Stimulated activated CD8-positive, alpha-beta memory T cell treated with anti-CD3 and anti-CD28 coated beads, Interleukin-7, amount 100 ng/mL, for 1 hour (primary cell): ENCODE measurements at regions not wholly inside any gene's neighbourhood (a gene's known extent, or its start where the extent isn't known, plus 50 kb on each side); places are given as distances from the start of the nearest gene placed in this dataset.

Experiments used
- DNase-seq, 2 donors: peaks; one replicate each; pipeline ENCODE4 v3.0.0-alpha.2; 2020; ENCODE audit warnings: low read depth in 2 of 2

GRCh38 chr10:130867446-130868194 lies 443.9 kb downstream of the TCERG1L start:
- DNase-seq, result no peak

DNA sequence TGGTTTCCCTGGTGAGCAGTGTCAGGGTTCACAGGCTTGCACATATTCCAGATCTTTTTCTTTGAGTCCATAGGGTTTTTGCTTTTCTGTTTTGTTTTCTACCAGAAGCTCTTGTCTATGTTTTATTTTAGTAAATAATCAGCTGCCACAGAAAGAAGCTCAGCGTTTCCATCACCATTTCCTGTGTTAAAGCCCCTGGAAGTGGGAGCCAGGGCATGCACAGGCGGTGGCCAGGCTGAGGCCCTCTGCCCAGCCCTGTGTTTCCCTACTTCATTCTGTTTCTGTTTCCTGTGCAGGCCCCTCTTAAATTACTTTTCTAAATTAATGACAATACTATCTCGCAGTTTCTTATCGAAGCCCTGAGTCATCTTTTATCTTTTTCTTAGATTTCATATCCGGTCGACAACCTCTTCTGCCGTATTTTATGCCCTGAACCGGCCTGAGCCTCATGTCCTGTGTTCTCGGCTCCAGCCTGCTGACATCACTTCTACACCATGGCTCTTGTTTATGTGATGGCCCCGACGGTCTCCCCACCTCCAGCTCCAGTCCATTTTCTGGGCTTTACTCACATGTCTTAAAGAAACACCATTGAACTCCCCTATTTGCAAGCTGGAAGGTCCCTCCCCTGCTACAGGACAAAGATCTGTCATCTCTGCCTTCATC lies 442.2 kb downstream of the TCERG1L start:
- no peak for DNase-seq

DNA sequence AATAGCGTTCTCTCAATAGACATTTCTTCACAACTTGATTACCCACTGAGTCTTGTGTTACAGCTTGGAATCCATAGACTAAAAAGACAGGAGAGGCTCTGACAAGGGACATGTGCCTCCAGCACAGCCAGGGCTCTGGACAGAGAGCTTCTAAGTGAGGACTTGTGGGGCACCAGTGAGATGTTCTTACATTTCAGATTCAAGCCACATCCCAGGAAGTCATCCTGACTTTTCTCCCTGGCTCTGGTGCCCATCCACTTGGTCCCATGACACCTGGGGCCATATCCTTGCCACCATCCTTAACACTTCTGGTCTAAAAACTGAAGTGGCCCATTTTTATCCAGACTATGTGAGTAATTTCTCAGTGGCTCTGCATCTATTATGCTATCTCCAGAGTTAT lies 440.1 kb downstream of the TCERG1L start:
- DNase-seq, result no peak

- DNase-seq, result no peak
Measured at GRCh38 chr10:130873636-130874035, 437.9 kb downstream of the TCERG1L start.

DNA sequence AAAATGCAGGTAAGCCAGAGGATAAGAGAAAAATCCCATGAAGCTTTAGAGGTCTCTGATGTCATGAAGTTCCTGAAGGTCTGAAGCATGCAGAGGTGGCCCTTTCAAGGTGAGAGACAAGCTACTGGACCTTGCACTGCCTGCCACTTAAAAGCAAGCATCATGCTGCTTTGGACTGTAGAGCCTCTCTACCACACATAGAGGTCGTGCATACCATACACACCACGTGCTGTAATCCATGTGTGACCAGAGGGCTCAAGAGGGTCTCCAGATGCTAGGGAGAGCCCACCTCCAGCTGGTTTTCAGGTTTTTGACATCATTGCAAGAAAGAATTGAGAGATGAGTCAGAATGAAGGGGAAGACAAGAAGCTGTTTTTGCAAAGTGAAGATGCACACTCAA lies 436.4 kb downstream of the TCERG1L start:
- no peak for DNase-seq

DNA sequence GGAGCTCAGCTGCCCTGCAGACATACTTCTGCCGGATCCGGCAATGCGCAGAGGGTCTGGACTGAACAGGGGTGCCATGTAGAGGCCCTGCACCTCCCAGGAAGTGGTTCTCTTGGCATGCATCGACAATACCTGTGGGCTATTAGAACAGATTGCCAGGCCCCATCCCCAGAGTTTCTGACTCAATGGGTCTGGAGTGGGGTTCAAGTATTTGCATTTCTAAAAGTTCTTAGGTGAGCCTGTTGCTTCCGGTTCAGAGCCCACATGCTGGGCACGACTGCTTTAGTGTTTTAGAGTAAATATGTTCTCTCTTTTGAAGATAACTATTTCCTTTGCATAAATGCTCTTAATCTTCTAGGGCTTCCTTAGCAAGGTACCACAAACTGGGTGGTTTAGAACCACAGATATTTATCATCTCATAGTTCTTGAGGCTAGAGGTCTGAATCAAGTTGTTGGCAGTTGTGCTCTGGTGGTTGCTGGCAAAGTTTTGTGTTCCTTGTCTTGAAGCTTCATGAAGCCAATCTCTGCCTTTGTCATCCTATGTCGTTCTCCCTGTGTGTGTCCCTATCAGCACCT lies 435.5 kb downstream of the TCERG1L start:
- no peak for DNase-seq

DNA sequence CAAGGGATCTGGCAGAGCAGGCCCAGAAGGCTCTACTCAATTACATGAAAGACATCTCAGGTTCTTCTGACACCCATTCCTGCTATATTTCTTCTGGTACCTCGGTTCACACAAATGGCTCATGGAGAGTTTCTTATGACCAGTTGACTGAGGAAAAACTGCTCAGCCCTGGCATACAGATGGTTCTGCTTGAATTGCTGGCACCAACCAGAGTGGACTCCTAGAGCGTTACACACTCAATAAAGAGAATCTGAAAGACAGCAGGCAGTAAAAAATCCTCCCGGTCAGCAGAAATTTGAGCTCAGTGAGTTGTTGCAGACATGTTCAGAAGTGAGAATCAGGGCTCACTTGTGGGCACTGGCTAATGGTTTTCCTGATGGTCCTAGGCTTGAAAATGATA lies 434.4 kb downstream of the TCERG1L start:
- DNase-seq, result no peak

DNA sequence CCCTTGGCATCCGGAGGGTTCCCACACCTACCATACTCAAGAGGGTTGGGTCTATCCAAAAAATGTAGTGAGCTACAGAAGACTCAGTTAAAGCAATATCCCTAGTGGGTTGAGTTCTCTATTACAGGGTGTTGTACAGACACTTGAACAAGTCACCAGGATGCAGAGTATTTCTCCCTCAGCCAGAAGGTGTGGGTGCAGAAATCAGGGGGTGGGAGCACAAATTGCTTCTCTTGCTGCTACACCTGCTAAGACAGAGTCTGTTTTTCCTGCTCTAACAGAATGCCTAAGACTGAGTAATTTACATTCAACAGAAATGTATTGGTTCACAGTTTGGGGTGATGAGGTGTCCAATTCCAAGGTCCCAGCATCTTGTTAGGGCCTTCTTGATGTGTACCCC lies 433.4 kb downstream of the TCERG1L start:
- no peak for DNase-seq

DNA sequence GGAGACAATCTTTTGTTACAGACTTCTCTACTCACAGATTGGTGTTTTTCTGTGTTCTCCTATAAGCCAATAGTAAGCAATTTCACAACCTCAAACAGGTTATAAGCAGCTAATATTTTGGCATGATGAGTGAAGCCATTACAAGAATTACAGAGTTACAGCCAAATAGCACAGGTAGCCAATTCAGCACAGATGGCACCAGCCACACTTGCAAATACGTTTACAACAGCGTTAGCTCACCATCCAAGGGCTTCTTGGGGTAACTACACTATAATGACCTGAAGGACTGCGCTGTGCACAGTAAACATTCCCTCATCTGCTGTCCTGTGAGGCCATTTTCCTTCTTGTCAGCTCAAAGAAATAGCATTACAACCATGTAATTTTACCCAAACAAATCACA lies 428.6 kb downstream of the TCERG1L start:
- no peak for DNase-seq

GRCh38 chr10:130884456-130884855 lies 427.1 kb downstream of the TCERG1L start:
- no peak for DNase-seq

DNA sequence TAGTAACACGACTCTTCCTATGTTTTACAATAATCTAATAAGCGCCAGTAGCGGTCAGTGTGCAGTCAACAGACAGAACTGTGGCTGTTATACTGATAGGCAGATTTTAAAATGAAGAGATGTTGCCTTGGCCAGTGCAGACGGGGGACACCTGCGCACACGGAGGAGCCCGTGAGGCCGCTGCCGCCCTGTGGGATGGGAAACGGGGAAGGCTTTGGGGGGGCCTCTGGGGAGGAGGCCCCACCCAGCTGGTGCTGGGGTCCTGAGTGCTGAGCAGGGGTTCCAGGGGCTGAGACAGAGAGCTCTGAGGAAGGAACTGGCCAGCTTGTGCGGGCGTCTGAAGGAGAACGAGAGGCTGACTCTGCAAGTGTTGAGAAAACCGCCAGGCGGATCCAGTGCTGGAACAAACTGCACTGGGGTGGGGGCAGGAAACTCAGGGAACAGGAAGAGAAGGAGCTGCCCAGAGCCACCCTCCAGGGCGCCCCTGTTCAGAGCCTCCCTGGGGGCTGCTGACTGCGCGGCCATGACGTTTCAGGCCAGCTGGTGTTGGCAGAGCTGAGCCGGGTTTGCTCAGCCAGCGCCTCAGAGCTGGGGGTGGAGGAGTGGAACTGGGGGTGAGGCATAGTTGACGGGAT lies 426.4 kb downstream of the TCERG1L start:
- DNase-seq, result no peak

DNA sequence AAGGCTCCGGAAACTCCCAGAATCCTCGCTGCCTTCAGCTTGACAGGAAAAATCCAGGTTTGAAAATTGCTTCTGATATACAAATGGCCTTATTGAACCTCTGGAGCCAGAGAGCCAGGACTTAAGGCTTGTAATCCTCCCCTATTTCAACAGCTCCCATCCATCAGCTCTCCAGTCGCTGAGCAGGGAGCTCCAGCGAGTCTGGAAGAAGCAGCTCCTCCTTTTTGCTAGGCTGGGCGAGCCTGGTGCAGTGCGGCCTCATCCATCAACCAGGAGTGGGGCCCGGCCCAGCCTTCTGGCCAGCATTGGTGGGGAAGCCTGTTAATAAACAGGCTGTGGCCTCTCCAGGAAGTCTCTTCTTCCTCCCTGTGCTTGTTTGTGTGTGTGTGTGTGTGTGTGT lies 424.4 kb downstream of the TCERG1L start:
- no peak for DNase-seq

DNA sequence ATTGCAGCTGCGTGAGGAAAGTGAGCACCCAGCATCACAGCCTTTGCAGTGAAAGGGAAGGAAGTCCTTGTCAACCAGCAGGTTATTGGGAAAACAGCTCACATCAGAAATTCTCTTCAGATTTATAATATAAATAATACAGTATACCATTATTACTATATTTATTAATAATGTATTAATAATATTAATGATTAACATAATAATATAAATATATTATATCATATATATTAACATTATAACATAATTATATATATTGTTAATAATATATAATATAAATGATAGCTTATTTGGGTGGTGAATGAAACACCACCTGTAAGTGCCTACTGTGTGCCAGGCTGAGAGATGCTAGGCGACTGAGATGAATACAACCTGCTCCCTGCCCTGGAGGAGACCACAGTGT lies 423.0 kb downstream of the TCERG1L start:
- DNase-seq, result no peak

DNA sequence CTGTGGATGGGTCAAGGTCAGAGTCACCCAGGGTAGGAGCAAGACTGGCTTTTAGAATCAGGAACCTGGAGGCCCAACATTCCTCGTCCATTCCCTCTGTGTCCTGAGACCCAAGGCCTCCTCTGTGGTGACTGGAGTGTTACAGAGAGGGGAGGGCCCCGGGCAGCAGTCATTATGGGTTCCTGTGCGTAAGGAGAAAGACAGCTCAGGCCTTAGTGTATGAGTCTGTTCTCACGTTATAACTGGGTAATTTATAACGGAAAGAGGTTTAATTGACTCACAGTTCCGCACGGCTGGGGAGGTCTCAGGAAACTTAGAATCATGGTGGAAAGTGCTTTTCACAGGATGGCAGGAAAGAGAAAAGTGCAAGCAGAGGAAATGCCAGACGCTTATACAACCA lies 422.3 kb downstream of the TCERG1L start:
- DNase-seq, result no peak

- DNase-seq, result no peak
Measured at GRCh38 chr10:130889780-130890179, 421.7 kb downstream of the TCERG1L start.

GRCh38 chr10:130891066-130891465 lies 420.5 kb downstream of the TCERG1L start:
- no peak for DNase-seq

- DNase-seq, result no peak
Measured at GRCh38 chr10:130894471-130894870, 417.1 kb downstream of the TCERG1L start.

GRCh38 chr10:130895161-130895560 lies 416.4 kb downstream of the TCERG1L start:
- no peak for DNase-seq

DNA sequence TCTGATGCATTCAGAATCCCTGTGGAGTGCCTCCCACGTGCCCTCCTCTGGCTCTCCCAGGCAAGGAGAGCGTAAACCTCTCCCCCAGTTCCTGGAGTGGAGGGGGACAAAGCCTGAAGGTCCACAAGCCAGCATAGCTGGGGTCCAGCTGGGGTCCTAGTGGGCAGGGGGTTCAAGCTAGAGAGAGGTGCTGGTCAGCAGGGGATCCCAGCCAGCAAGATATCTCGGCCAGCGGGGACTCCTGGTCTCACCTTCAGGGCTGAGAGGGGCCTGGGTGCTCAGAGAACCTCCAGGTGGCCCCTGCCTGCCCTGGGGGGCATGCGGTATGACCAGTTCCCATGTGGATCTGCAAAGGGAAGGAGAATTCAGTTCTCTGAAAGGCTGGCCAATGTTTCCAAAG lies 413.7 kb downstream of the TCERG1L start:
- DNase-seq, result no peak

DNA sequence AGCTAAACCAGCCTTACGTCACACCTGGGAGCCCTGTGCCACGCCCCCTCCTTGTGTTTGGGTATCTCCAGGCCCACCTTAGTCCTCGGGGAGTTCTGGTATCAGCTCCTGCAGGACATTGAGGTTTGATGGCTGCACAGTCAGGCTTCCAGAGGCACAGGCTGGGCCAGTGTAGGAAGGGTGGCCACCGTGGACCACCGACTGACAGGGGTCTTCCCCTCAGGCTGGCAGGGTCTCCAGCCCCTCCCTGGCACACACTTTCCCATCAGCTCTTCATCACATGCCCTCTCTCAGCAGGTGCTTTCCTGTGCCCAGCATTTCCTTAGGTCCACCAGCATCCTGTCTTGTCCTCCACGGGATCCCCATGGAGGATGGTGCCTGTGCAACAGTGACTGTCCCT lies 413.1 kb downstream of the TCERG1L start:
- DNase-seq, result no peak

DNA sequence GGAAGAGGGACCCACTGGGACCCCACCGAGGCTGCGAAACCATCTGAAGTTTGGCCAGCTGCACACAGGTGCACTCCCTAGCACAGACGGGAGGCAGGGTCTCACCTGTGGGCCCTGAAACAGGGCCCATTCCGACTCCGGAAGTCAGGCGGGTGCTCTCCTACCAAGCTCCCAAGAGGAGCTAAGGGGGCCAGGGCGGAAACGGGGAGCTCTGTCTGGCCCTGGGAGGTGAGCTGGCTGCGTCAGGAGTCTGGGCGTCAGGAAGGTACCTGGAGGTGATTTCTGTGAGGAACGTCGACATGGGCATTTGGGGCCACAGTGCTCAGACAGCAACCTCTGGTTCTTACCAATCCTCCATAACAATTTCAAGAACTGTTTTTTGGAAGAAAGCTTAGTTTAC lies 411.7 kb downstream of the TCERG1L start:
- no peak for DNase-seq

DNA sequence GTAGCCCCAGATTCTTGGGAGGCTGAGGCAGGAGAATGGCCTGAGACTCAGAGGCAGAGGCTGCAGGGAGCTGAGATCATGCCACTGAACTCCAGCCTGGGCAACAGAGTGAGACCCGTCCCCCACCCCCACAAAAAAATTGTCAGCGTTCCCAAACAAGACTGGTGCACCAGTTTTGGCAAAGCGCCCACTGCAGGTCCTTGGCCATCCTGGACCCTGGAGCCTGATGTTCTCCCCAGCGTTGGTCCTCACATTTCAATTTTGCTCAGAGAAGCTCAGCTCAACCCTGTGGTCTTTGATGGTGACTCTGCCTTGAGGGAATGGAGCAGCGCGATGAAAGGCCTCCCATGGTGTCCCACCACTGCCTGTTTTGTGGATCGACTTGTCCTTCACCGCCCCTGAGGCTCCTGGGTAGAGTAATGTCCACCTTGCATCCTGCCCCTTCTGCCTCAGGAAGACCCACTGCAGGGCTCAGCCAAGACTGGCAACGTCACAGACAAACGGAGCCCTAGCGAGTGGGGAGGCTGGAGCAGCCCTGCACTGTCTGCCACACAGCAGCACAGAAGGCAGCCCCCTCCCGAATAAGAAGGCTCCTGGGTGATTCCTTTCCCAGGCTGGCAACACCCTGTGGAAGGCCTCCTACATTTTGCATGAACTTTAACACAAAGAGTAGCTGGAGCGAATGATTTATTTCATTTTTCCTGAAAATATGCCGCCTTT lies 410.9 kb downstream of the TCERG1L start:
- no peak for DNase-seq
